NB4 (cell line): ENCODE measurements at regions not wholly inside any gene's neighbourhood (a gene's known extent, or its start where the extent isn't known, plus 50 kb on each side); places are given as distances from the start of the nearest gene placed in this dataset.

Experiments
- POLR2A ChIP-seq: IDR thresholded peaks from 2 replicates; pipeline ENCODE4 v1.6.1; 2011; ENCODE audit warnings: mild to moderate bottlenecking; ENCODE audit not compliant: insufficient read length; ENCODE audit errors: extremely low read depth
- TF ChIP-seq, protein P1 (sequence below): IDR thresholded peaks from one replicate; pipeline ENCODE4 v1.5.1; 2012; ENCODE audit warnings: low read depth, low read length
- TF ChIP-seq, protein P2 (sequence below): IDR thresholded peaks from 2 replicates; pipeline ENCODE4 v1.6.1; 2011; ENCODE audit warnings: low read depth, low read length

DNA sequence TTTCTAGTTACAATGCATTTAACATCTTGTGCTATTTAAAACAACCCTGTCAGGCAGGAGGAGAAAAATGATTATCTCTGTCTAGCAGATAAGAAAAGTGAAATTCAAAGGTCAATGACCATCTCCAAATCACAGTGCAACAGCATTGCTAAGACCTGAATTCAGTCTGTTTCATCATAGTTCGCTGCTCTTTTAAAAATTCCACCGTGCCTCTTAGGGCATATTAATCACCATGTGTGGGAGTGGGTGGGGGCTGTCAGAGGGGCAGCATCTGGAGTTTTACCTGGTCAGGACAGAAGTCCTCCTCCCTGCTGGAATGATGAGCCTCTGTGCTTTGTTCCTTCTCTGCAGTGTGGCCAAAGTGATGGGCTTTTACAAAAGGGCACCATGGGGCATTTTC is 418.7 kb upstream of the RGPD4 start:
- no peak for TF ChIP-seq POLR2A
- TF ChIP-seq, protein P1, sequence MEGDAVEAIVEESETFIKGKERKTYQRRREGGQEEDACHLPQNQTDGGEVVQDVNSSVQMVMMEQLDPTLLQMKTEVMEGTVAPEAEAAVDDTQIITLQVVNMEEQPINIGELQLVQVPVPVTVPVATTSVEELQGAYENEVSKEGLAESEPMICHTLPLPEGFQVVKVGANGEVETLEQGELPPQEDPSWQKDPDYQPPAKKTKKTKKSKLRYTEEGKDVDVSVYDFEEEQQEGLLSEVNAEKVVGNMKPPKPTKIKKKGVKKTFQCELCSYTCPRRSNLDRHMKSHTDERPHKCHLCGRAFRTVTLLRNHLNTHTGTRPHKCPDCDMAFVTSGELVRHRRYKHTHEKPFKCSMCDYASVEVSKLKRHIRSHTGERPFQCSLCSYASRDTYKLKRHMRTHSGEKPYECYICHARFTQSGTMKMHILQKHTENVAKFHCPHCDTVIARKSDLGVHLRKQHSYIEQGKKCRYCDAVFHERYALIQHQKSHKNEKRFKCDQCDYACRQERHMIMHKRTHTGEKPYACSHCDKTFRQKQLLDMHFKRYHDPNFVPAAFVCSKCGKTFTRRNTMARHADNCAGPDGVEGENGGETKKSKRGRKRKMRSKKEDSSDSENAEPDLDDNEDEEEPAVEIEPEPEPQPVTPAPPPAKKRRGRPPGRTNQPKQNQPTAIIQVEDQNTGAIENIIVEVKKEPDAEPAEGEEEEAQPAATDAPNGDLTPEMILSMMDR: no peak
- TF ChIP-seq, protein P2, sequence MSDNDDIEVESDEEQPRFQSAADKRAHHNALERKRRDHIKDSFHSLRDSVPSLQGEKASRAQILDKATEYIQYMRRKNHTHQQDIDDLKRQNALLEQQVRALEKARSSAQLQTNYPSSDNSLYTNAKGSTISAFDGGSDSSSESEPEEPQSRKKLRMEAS: no peak
